Activated CD8-positive, alpha-beta T cell treated with anti-CD3 and anti-CD28 coated beads, Interleukin-2, amount 10 ng/mL, durations not matched to agents 7 days and 5 days (primary cell): ENCODE measurements at regions not wholly inside any gene's neighbourhood (a gene's known extent, or its start where the extent isn't known, plus 50 kb on each side); places are given as distances from the start of the nearest gene placed in this dataset.
"Not testable (repeated sequence)": the region's sequence is repeated elsewhere in the genome, so short reads cannot be mapped to it uniquely, and the experiment has no call there.

Source experiments
- ATAC-seq: fragments of 150-1000 bp; cut with Tn5 transposase; one replicate; pipeline ENCODE4 v1.10.0; 2021; ENCODE audit warnings: moderate library complexity
- CTCF ChIA-PET: fragments of 350-600 bp; sonication (Branson Sonifier 250); formaldehyde crosslinking; loops from one replicate; lab custom pipeline; 2021; ENCODE audit warnings: antibody characterized with exemption; lab: Charles Lee
- POLR2A ChIA-PET: fragments of 350-600 bp; sonication (Branson Sonifier 250); formaldehyde crosslinking; loops from one replicate; lab custom pipeline; 2021; ENCODE audit warnings: antibody characterized with exemption; lab: Charles Lee
- DNase-seq: peaks from one replicate; pipeline ENCODE4 v3.0.0-alpha.2; 2020
- H3K27ac Mint-ChIP-seq: one replicate; pipeline ENCODE4 v1.8.0; 2021; ENCODE audit warnings: mild to moderate bottlenecking, mixed read lengths
- H3K27me3 Mint-ChIP-seq: one replicate; pipeline ENCODE4 v1.8.0; 2021; ENCODE audit warnings: low read depth, mixed read lengths
- H3K36me3 Mint-ChIP-seq: one replicate; pipeline ENCODE4 v1.8.0; 2021; ENCODE audit warnings: low read depth, mixed read lengths
- H3K4me1 Mint-ChIP-seq: one replicate; pipeline ENCODE4 v1.8.0; 2021; ENCODE audit warnings: low read depth, mixed read lengths
- H3K4me3 Mint-ChIP-seq: one replicate; pipeline ENCODE4 v1.8.0; 2021; ENCODE audit warnings: mild to moderate bottlenecking, mixed read lengths
- H3K9me3 Mint-ChIP-seq: one replicate; pipeline ENCODE4 v1.8.0; 2022; ENCODE audit warnings: mixed read lengths; ENCODE audit not compliant: insufficient read depth

DNA sequence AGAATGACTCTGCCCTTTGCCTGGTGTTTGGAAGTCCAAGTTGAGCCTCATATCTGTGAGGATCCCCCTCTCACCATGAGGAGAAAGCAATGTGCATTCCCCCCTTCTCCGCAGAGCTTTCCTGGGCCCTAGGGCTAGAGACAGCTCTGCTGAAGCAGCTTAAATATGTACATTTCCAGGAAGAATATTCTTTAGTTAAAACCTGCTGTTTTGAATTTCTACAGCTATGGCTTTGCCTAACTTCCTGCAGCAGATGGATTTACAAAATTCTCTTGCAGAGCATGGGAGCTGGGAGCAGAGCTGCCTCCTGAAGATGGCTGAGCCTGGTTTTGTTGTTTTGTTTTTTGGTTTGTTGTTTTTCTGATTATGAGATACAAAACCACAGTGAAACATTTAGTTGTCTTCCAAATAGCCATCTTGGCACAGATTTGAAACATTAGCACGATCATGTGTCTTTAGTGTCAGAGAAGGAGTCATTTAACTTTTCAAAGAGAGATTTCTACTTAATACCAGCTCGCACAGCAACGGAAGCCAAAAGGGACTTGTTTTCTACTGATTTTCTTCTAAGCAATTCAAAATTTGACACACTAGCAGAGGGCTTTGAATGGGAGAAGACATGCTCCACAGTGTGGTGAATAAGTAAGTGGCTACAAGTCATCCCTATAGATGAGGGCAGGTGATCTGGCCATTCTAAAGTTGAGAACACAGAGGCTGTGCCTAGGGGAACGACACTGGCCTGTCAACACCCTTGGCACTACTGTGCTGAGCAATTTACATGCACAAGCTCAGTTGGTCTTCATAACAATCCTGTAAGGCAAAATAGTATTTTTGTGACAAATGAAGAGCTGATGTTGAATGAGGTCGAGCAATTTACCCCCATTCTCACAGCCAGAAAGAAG is 222.6 kb downstream of the MREG start:
- ChIA-PET CTCF (no interaction called here), POLR2A (no interaction called here)
- peaks cover 3% of the 10 kb centered on the region for H3K27me3 Mint-ChIP-seq
- no peak overlapping the region for H3K27ac Mint-ChIP-seq
- H3K36me3 Mint-ChIP-seq: no peaks in the 10 kb centered on the region
- ATAC-seq (no peak), DNase-seq (no peak)
- no peak overlapping the region for H3K4me3 Mint-ChIP-seq
- H3K4me1 Mint-ChIP-seq: peaks cover 7% of the 10 kb centered on the region
- H3K9me3 Mint-ChIP-seq: no peaks in the 10 kb centered on the region

GRCh38 chr2:215787565-215788178 is 225.7 kb downstream of the MREG start:
- no peak overlapping the region for H3K27ac Mint-ChIP-seq
- CTCF ChIA-PET: no interaction called here
- ATAC-seq (no peak), DNase-seq (no peak)
- H3K36me3 Mint-ChIP-seq: no peaks in the 10 kb centered on the region
- H3K9me3 Mint-ChIP-seq: no peaks in the 10 kb centered on the region
- POLR2A ChIA-PET: no interaction called here
- no peaks in the 10 kb centered on the region for H3K4me1 Mint-ChIP-seq
- H3K27me3 Mint-ChIP-seq: peaks cover 4% of the 10 kb centered on the region
- H3K4me3 Mint-ChIP-seq: no peak overlapping the region

GRCh38 chr2:215787025-215787424 is 226.3 kb downstream of the MREG start:
- Mint-ChIP-seq H3K4me3 (no peak overlapping the region), H3K4me1 (no peaks in the 10 kb centered on the region), H3K27ac (no peak overlapping the region), H3K36me3 (no peaks in the 10 kb centered on the region), H3K27me3 (peaks cover 6% of the 10 kb centered on the region), H3K9me3 (no peaks in the 10 kb centered on the region)
- ChIA-PET CTCF (no interaction called here), POLR2A (no interaction called here)
- DNase-seq (no peak), ATAC-seq (no peak)

DNA sequence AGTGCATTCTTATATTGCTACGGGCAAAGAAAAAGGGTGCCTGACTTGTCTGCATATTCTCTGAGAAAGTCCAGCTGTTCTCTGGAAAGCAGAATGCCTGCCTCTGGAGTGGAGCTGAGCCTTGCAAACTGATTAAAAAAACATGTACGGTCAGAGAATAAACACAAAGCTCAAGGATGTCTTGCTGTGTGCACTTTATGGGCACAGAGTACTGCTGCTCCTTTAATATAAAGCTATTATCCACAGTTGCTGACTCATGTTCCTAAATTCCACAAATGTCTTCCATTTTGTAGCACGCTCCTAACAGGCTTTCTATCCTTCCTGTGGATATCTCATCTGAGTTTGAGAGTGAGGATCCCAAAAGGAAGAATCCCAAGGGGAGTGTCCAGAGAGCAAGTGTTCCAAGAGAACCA is 229.0 kb downstream of the MREG start:
- DNase-seq (no peak), ATAC-seq (no peak)
- H3K27ac Mint-ChIP-seq: no peak overlapping the region
- H3K9me3 Mint-ChIP-seq: no peaks in the 10 kb centered on the region
- ChIA-PET POLR2A (interaction anchor here (0.9 kb wide), 1 partner anchor 18 kb away, joined by 3 read pairs; no protein-coding TSS in a partner anchor), CTCF (no interaction called here)
- no peak overlapping the region for H3K4me3 Mint-ChIP-seq
- no peaks in the 10 kb centered on the region for H3K4me1 Mint-ChIP-seq
- no peaks in the 10 kb centered on the region for H3K36me3 Mint-ChIP-seq
- H3K27me3 Mint-ChIP-seq: peaks cover 9% of the 10 kb centered on the region

GRCh38 chr2:215783640-215784039 is 229.7 kb downstream of the MREG start:
- H3K4me1 Mint-ChIP-seq, H3K4me3 Mint-ChIP-seq, ATAC-seq, CTCF ChIA-PET, DNase-seq, H3K27ac Mint-ChIP-seq, H3K27me3 Mint-ChIP-seq, POLR2A ChIA-PET, H3K9me3 Mint-ChIP-seq, H3K36me3 Mint-ChIP-seq: not testable (repeated sequence)

GRCh38 chr2:215782965-215783364 is 230.4 kb downstream of the MREG start:
- no peaks in the 10 kb centered on the region for H3K4me1 Mint-ChIP-seq

DNA sequence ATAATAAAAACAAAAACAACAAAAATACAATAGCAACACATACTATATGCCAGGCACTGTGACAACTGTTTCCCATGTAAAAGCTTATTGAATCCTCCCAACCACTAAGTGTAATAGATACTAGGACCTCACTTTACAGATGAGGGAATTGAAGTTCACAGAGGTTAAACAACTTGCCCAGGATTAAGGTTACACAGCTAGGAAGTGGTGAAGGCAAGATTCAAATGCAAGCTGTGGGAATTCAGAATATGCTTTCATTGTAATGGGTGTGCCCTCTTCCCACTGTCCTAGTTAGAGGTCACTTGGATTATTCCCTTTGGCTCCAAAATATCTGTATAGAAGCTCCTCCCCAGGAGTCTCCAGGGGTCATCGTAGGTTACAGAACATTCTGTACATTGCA is 231.1 kb downstream of the MREG start:
- H3K4me3 Mint-ChIP-seq: no peak overlapping the region
- peaks cover 9% of the 10 kb centered on the region for H3K27me3 Mint-ChIP-seq
- H3K36me3 Mint-ChIP-seq: no peaks in the 10 kb centered on the region
- DNase-seq (no peak), ATAC-seq (no peak)
- H3K4me1 Mint-ChIP-seq: no peaks in the 10 kb centered on the region
- CTCF ChIA-PET: no interaction called here
- no peaks in the 10 kb centered on the region for H3K9me3 Mint-ChIP-seq
- POLR2A ChIA-PET: no interaction called here
- no peak overlapping the region for H3K27ac Mint-ChIP-seq

More at GRCh38 chr2:215782965-215783364, 230.4 kb downstream of the MREG start:
- CTCF ChIA-PET: no interaction called here
- ATAC-seq (no peak), DNase-seq (no peak)
- peaks cover 9% of the 10 kb centered on the region for H3K27me3 Mint-ChIP-seq
- H3K4me3 Mint-ChIP-seq: no peak overlapping the region
- POLR2A ChIA-PET: no interaction called here
- H3K36me3 Mint-ChIP-seq: no peaks in the 10 kb centered on the region
- H3K27ac Mint-ChIP-seq: no peak overlapping the region
- H3K9me3 Mint-ChIP-seq: no peaks in the 10 kb centered on the region

GRCh38 chr2:215780907-215781685 is 232.3 kb downstream of the MREG start:
- H3K9me3 Mint-ChIP-seq: no peaks in the 10 kb centered on the region
- ATAC-seq: no peak
- POLR2A ChIA-PET: no interaction called here
- CTCF ChIA-PET: interaction anchor here (0.7 kb wide), 1 partner anchor 162 kb away, joined by 3 read pairs; no protein-coding TSS in a partner anchor
- no peak overlapping the region for H3K27ac Mint-ChIP-seq
- H3K4me1 Mint-ChIP-seq: no peaks in the 10 kb centered on the region
- no peaks in the 10 kb centered on the region for H3K36me3 Mint-ChIP-seq
- no peak for DNase-seq
- H3K27me3 Mint-ChIP-seq: peaks cover 8% of the 10 kb centered on the region
- no peak overlapping the region for H3K4me3 Mint-ChIP-seq

GRCh38 chr2:215780313-215780712 is 233.0 kb downstream of the MREG start:
- Mint-ChIP-seq H3K27me3 (peaks cover 10% of the 10 kb centered on the region), H3K36me3 (no peaks in the 10 kb centered on the region), H3K4me1 (no peaks in the 10 kb centered on the region), H3K4me3 (no peak overlapping the region), H3K27ac (no peak overlapping the region), H3K9me3 (no peaks in the 10 kb centered on the region)
- ChIA-PET POLR2A (no interaction called here), CTCF (no interaction called here)
- DNase-seq (no peak), ATAC-seq (no peak)

DNA sequence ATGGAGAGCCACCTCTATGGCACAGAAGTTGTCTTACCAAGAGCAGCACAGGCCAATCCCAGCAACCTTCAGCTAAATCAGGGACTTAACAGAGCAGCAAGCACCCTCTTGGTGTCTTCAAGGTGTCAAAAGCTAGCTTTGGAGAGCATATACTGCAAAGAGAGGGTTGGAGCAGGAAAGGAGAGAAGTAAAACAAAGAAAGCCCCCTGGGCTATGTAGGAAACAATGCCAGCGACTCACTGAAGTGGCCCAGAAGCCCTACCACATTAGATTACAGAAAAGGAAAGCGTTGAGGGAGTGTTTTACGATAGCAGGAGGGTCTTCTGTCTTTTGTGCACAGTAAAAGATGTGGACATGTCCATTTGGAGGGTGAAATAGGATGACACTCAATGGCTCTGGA is 233.4 kb downstream of the MREG start:
- Mint-ChIP-seq H3K4me3 (no peak overlapping the region), H3K9me3 (no peaks in the 10 kb centered on the region), H3K27ac (no peak overlapping the region)

GRCh38 chr2:215777465-215778044 is 235.8 kb downstream of the MREG start:
- Mint-ChIP-seq H3K36me3 (no peaks in the 10 kb centered on the region), H3K27me3 (peaks cover 9% of the 10 kb centered on the region), H3K27ac (no peak overlapping the region), H3K4me1 (no peaks in the 10 kb centered on the region), H3K9me3 (no peaks in the 10 kb centered on the region), H3K4me3 (no peak overlapping the region)
- no peak for DNase-seq
- ATAC-seq: no peak
- ChIA-PET POLR2A (no interaction called here), CTCF (no interaction called here)

More for the DNA sequence above, 233.4 kb downstream of the MREG start:
- no peak for DNase-seq
- peaks cover 10% of the 10 kb centered on the region for H3K27me3 Mint-ChIP-seq
- ChIA-PET CTCF (no interaction called here), POLR2A (no interaction called here)
- ATAC-seq: no peak
- no peaks in the 10 kb centered on the region for H3K4me1 Mint-ChIP-seq
- H3K36me3 Mint-ChIP-seq: no peaks in the 10 kb centered on the region
